NCI-H2227 (cell line): ENCODE measurements at regions not wholly inside any gene's neighbourhood (a gene's known extent, or its start where the extent isn't known, plus 50 kb on each side); places are given as distances from the start of the nearest gene placed in this dataset.
"Not testable (repeated sequence)": the region's sequence is repeated elsewhere in the genome, so short reads cannot be mapped to it uniquely, and the experiment has no call there.

Experiments
- DNase-seq: peaks from one replicate; lab custom pipeline; 2025; ENCODE audit not compliant: unreplicated experiment; lab: John Stamatoyannopoulos, UW

- DNase-seq: no peak
Observed at GRCh38 chr4:159632031-159632430, 529.2 kb downstream of the RAPGEF2 start.

- no peak for DNase-seq
Observed at GRCh38 chr4:159639671-159640323, 536.9 kb downstream of the RAPGEF2 start.

- DNase-seq: no peak
Observed at GRCh38 chr4:159649237-159649636, 546.4 kb downstream of the RAPGEF2 start.

DNA sequence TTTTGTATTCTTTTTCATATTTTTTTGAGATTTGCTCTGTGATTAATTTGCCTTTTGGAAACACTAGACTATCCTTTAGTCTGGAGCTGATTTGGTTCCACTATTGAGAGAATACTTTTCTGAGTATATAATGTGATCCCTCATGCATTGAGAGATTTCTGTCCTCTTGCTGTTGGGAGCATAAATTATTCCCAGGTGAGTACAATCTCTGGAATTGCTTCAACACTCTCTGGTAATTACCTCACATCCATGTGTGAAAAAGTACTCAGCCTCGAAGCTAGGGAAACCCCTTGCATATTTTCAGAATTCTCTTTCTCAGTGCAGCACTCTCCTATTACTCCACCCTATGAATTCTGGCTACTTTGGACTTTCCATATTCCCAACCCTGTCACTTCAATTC, 550.0 kb downstream of the RAPGEF2 start:
- DNase-seq: no peak

DNA sequence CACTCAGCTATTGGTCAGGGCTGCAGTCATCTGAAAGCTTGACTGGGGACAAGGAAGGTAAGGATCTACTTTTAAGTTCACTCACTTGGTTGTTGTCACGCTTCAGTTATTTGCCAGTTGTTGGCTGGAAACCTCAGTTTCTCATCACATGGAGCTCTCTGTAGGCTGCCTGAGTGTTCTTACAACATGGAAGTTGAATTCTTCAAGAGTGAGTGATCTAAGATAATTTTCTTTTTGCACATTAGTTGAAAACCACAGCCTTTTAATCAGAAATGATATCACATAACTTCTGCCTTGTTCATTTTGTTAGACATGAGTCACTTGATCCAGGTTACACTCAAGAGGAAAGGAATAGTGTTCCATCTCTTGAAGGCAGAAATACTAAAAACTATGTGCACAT, 552.7 kb downstream of the RAPGEF2 start:
- no peak for DNase-seq

DNA sequence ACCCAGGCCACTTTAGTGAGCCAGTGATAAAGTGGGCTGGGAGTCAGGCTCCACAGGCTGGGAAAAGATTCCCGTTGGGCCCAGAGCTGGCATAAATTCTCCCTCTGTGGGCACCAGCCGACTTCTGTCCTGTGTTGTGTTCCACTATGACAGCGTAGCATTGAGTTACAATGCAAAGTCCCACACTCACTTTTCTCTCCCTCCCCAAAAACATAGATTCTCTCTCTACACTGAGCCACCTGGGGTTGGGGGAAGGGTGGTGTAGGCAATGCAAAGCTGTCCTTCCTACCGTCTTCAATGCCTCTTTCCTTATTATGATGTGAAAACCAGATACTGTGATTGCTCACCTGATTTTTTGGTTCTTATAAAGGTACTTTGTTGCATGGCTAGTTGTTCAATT, 566.2 kb downstream of the RAPGEF2 start:
- no peak for DNase-seq

- no peak for DNase-seq
Observed at GRCh38 chr4:159673221-159673620, 570.3 kb downstream of the RAPGEF2 start.

DNA sequence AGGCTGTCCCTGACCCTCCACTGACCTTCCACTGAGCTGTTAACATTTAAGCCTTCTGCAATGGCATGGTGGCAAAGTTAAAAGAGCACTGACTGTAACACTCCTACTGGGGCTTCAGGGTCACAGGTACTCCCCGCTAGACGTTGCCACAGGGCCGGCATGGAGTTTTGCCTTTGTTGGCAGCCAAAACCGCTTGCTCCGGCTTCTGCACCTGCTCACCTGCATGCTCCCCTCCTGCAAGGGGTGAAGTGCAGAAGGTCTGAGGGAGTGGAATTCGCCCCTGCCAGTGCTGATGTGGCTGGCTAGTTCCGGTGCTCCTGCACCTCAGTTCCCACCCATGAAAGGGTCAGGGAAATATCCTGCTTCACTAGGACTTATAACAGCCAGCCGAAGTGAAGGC, 571.4 kb downstream of the RAPGEF2 start:
- no peak for DNase-seq

DNA sequence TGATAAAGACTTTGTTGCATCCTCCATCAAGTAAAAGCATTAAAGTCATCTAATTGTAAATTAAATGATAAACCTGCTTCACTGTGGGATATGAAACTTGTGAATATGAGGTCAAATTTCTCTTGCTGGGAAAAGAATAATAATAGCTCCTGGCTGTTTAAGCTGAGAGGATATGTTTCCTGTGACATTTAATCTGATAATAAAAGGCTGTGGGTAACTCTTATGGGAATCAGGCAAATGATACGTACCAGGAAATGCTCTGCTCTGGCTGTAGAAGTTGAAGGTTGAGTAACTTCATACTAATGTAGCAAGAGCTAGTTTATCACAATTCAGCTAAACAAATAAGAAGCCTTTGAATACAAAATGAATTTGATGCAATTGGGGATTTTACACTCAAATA, 574.6 kb downstream of the RAPGEF2 start:
- no peak for DNase-seq

GRCh38 chr4:159682996-159683395, 580.1 kb downstream of the RAPGEF2 start:
- DNase-seq: no peak

DNA sequence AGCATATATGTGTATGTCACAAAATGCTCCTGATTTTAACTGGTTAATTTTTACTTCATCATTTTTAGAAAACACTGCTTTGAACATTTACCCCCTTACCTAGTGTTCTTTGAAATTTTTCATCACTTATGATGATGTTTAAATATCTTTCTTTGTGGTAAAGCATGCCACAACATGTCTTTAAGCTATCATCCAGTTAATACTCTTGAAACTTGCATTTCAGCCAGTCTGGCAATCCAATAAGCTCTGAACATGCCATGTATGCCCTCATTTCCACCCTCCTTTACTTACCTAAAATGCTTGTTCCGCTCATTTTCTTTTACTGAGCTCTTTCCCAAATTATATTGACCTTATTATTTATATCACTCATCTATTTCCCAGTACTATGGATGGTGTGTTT, 581.2 kb downstream of the RAPGEF2 start:
- DNase-seq: no peak

DNA sequence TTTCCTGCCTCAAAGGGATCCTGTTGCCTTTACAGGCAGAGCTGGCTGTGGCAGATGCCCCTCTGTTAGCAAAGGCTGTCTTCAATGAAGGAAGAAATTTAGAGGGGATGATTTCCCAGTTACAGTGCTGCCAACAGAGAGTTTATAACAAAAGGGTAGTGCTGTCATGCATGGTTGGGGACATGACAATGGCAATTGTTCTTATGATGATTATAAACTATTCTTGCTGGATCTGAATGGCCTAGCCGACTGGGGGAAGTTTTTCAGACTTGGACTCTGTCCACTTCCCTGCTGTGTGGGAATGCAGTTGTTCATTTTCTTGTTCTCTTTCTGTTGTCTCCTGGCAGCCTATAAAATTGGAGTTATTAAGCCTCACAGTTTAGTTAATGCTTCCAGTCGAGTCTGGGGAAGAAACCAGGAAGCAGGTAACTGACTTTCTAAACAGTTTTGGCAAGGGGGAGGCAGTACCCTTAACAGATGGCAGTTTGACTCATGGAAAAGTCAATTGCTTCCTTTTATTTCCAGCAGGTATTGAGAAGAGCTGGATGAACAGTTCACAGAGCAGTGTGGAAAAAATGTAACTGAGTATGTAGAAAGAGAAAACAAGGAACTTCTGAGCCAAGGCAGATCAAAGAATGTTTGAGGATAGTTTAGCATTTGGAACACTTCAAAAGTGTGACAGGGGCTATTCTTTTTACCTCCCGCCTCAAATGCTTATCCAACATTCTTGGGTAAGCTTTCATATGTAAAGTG, 582.6 kb downstream of the RAPGEF2 start:
- no peak for DNase-seq

DNA sequence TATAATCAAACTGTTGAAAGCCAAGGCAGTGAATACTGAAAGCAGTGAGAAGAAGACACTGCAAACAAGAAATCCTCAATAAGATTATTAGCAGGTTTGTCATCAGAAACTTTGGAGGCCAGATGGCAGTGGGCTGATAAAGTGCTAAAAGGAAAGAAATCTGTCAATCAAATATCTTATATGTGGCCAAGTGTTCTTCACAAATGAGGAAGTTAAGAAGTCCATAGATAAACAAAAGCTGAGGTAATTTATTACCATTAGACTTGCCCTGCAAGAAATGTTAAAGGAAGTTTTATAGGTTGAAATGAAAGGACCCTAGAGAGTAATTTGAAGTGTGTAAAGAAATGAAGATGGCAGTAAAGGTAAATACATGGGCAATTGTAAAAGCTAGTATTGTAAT, 586.6 kb downstream of the RAPGEF2 start:
- no peak for DNase-seq

DNA sequence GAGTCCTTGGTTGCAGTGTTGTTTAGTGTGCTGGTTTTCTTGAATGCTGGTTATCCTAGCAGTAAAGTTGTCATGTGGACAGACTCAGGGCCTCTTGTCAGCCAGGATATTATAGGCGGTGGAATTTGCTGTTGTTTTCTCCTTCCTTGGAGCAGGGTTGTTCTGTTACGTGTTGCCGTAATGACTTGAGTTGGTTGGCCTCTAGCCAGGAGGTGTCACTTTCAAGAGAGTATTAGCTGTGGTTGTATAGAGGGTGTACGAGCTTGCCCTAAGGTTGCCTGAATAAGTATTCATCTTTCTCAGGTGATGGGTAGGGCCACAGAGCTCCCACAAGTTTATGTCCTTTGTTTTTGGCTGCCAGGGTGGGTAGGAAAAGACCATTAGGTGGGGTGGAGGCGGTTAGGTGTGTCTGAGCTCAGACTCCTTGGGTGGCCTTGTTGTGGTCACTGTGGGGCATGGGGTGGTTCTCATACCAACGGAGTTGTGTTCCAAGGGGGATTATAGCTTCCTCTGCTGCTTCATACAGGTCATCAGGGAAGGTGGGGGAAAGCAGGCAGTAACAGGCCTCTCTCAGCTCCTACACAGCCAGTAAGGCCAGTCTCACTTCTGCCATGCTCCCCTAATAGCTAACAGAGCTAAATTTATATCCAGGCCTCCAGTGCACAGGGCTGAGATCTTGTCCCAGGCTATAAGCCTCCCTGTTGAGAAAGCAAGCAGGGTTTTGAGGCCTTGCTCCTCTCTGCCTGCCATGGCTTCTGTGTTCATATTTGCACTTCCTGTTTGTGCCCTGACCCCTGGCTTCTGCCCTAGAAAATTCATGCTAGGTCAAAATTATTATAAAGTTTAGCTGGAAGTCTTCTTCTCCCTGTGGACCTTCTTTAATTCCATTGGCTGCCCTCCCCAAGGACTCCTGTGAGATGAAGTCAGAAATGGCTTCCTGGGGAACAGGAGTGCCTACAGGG, 594.7 kb downstream of the RAPGEF2 start:
- DNase-seq: no peak

- DNase-seq: no peak
Observed at GRCh38 chr4:159698336-159698735, 595.5 kb downstream of the RAPGEF2 start.

- DNase-seq: no peak
Observed at GRCh38 chr4:159702200-159702599, 599.3 kb downstream of the RAPGEF2 start.

- no peak for DNase-seq
Observed at GRCh38 chr4:159705334-159705733, 602.5 kb downstream of the RAPGEF2 start.

GRCh38 chr4:159706704-159707103, 603.8 kb downstream of the RAPGEF2 start:
- DNase-seq: no peak

GRCh38 chr4:159715180-159715579, 612.3 kb downstream of the RAPGEF2 start:
- not testable (repeated sequence) for DNase-seq

DNA sequence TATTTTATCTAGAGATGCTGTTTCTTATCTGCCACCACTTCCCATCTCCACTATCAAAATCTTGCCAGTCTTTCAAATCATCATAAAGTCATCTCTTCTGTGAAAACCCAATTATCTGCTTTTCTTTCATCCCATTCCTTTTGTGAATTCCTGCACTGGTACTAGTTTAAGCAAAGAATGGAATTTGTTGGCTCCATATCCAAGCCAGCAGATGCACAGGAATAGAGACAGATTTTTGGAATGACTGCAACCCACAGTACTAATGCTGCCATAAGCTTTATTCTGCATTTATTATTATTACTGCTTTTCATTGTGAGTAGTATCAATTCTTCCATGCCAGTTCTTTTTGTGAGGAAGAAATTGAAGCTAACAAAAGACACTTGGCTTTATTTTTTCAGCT, 616.7 kb downstream of the RAPGEF2 start:
- no peak for DNase-seq

DNA sequence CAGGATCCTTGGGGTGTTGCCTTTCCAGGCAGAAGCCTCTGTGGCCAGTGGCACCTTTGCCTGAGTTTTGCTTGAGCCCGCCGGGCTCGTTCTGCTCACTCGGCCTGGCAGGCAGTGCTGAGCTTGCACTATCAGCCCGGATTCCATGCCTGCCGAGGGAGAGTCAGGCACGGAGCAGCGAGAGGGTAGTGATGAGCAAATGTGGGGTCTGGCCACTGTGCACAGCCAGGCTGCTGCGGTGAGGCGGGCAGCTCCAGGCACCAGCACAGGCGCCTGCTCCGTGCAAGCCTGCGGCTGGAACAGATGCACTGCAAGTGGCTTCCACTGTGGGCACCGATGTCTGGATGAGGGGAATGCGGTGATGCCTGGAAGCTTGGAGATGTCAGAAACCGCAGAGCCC, 619.2 kb downstream of the RAPGEF2 start:
- DNase-seq: no peak

GRCh38 chr4:159722918-159723317, 620.0 kb downstream of the RAPGEF2 start:
- DNase-seq: no peak
